K562 (cell line): ENCODE measurements at regions not wholly inside any gene's neighbourhood (a gene's known extent, or its start where the extent isn't known, plus 50 kb on each side); places are given as distances from the start of the nearest gene placed in this dataset.

Experiments used
- ATAC-seq: fragments of 200-7000 bp; cut with Tn5 transposase; 3 replicates; pipeline ENCODE4 v1.9.1; 2020; ENCODE audit warnings: moderate library complexity
- BruUV-seq: library from RNA; stranded (reverse); fragments of 400-500 nt; replicated peaks from 2 replicates; lab custom pipeline; 2021; lab: Mats Ljungman, UMichigan
- CTCF ChIA-PET: fragments of 300-600 bp; formaldehyde crosslinking; extraction: SDS; loops from one replicate; lab custom pipeline; 2021; ENCODE audit warnings: low intra/inter-chr PET ratio; lab: Yijun Ruan, JAX
- POLR2A ChIA-PET: fragments of 300-600, 350-650 bp; sonication (Branson Sonifier 250); formaldehyde crosslinking; extraction: SDS; loops from one replicate; lab custom pipeline; 2021; ENCODE audit warnings: antibody characterized with exemption, inconsistent platforms; lab: Yijun Ruan, JAX
- DNase-seq, 4 experiments: peaks; one replicate each; pipeline versions ENCODE4 v3.0.0 to v3.0.0-alpha.2; 2011 to 2018; ENCODE audit warnings: low spot score in 3 of 4, mixed read lengths in 3 of 4; ENCODE audit errors: extremely low read depth in 1 of 4
- FAIRE-seq: peaks from 2 replicates; lab custom pipeline; 2011; peaks lifted over from hg19 to GRCh38; lab: Jason Lieb, UNC
- H2AFZ ChIP-seq: 2 replicates; pipeline ENCODE4 v1.6.0; 2011; ENCODE audit warnings: low read depth, low read length, control low read depth, inconsistent platforms
- H3K27ac ChIP-seq: fragments of 200-600 bp; 3 replicates; pipeline ENCODE4 v1.8.0; 2011; ENCODE audit warnings: low read depth, mild to moderate bottlenecking, control low read depth, inconsistent platforms, low read length, moderate library complexity, mixed read lengths; ENCODE audit errors: extremely low read depth
- H3K27me3 ChIP-seq, 2 experiments: fragments of 300-600 bp in 1 of 2; 2 replicates in 1 of 2; 3 replicates in 1 of 2; pipeline versions ENCODE4 v1.6.0 to v1.8.0; 2011; ENCODE audit warnings: inconsistent platforms in 2 of 2, low read length in 2 of 2, mild to moderate bottlenecking in 1 of 2, mixed read lengths in 1 of 2, moderate library complexity in 1 of 2; ENCODE audit not compliant: control insufficient read depth in 2 of 2, insufficient read depth in 2 of 2
- H3K36me3 ChIP-seq: fragments of 300-600 bp; 3 replicates; pipeline ENCODE4 v1.8.0; 2011; ENCODE audit warnings: mild to moderate bottlenecking, low read length, inconsistent platforms; ENCODE audit not compliant: control insufficient read depth, insufficient read depth
- H3K4me1 ChIP-seq, 2 experiments: fragments of 200-600 bp in 1 of 2; replicated peaks in 1 of 2; 2 replicates in 1 of 2; 3 replicates in 1 of 2; pipeline versions ENCODE4 v1.5.1 to v1.8.0; 2011; ENCODE audit warnings: inconsistent platforms in 2 of 2, low read length in 2 of 2, mild to moderate bottlenecking in 1 of 2, mixed read lengths in 1 of 2, moderate library complexity in 1 of 2; ENCODE audit not compliant: control insufficient read depth in 2 of 2, insufficient read depth in 2 of 2
- H3K4me2 ChIP-seq: 2 replicates; pipeline ENCODE4 v1.6.1; 2011; ENCODE audit warnings: low read length, control low read depth, inconsistent platforms, mixed read lengths; ENCODE audit not compliant: insufficient read depth
- H3K4me3 ChIP-seq: fragments of 200-600 bp; sonication (generic), shearing (Covaris generic); 2 replicates; pipeline ENCODE4 v1.5.1; 2016; ENCODE audit warnings: control low read depth, inconsistent platforms
- H3K79me2 ChIP-seq: fragments of 200-600 bp; 3 replicates; pipeline ENCODE4 v1.8.0; 2011; ENCODE audit warnings: low read length, inconsistent platforms; ENCODE audit not compliant: control insufficient read depth, insufficient read depth
- H3K9ac ChIP-seq, 2 experiments: 2 replicates each; pipeline versions ENCODE4 v1.6.0 to v1.6.1; 2011; ENCODE audit warnings: low read depth in 2 of 2, low read length in 2 of 2, control low read depth in 1 of 2, inconsistent platforms in 1 of 2, mild to moderate bottlenecking in 1 of 2, mixed read lengths in 1 of 2; ENCODE audit not compliant: insufficient read depth in 1 of 2
- H3K9me1 ChIP-seq: one replicate; pipeline ENCODE4 v1.6.0; 2011; ENCODE audit warnings: inconsistent platforms, mild to moderate bottlenecking, low read length, moderate library complexity; ENCODE audit not compliant: control insufficient read depth, insufficient read depth
- H3K9me3 ChIP-seq: replicated peaks from 2 replicates; pipeline ENCODE4 v1.5.1; 2011; ENCODE audit warnings: low read depth, low read length, inconsistent platforms; ENCODE audit not compliant: control insufficient read depth, insufficient read depth
- H4K20me1 ChIP-seq: replicated peaks from 2 replicates; pipeline ENCODE4 v1.6.1; 2011; ENCODE audit warnings: low read length, inconsistent platforms, mixed read lengths; ENCODE audit not compliant: control insufficient read depth, insufficient read depth
- BMI1 ChIP-seq: fragments of 150-350 bp; IDR thresholded peaks from 2 replicates; pipeline ENCODE4 v1.6.1; 2014; ENCODE audit warnings: low read length
- CEBPB ChIP-seq: fragments of 450-650 bp; IDR thresholded peaks from 2 replicates; pipeline ENCODE4 v1.6.1; 2016; ENCODE audit warnings: missing genetic modification characterization, missing compliant biosample characterization
- CHD2 ChIP-seq: IDR thresholded peaks from 2 replicates; pipeline ENCODE4 v1.6.1; 2011; ENCODE audit warnings: low read depth, low read length
- CREB1 ChIP-seq, 2 experiments: sonication (generic) in 1 of 2; formaldehyde crosslinking in 1 of 2; IDR thresholded peaks; 2 replicates each; pipeline versions ENCODE4 v1.6.1 to v1.8.0; 2012 to 2022; ENCODE audit warnings: inconsistent platforms in 1 of 2, mild to moderate bottlenecking in 1 of 2, missing genetic modification reagents in 1 of 2, moderate library complexity in 1 of 2
- CSDE1 ChIP-seq, 2 experiments: fragments of 450-650 bp; IDR thresholded peaks; 2 replicates each; pipeline ENCODE4 v1.6.1; 2016; ENCODE audit warnings: mild to moderate bottlenecking in 1 of 2
- GATA2 ChIP-seq: sonication (generic); formaldehyde crosslinking; IDR thresholded peaks from 2 replicates; pipeline ENCODE4 v1.4.0; 2020; ENCODE audit warnings: mild to moderate bottlenecking, missing genetic modification reagents
- HCFC1 ChIP-seq: IDR thresholded peaks from 2 replicates; pipeline ENCODE4 v1.6.1; 2012; ENCODE audit warnings: low read depth, low read length, improper control_type of control experiment
- JUN ChIP-seq, 2 experiments: sonication (generic) in 1 of 2; formaldehyde crosslinking in 1 of 2; IDR thresholded peaks; 2 replicates each; pipeline versions ENCODE4 v1.6.1 to v1.8.0; 2012 to 2022; ENCODE audit warnings: borderline replicate concordance in 2 of 2, mild to moderate bottlenecking in 2 of 2, improper control_type of control experiment in 1 of 2, low read depth in 1 of 2, low read length in 1 of 2, missing genetic modification reagents in 1 of 2
- MECOM ChIP-seq: fragments of 250-450 bp; sonication (Bioruptor Pico); IDR thresholded peaks from 2 replicates; pipeline ENCODE4 v1.8.0; 2022; ENCODE audit warnings: inconsistent platforms
- MEIS2 ChIP-seq: fragments of 450-650 bp; IDR thresholded peaks from 2 replicates; pipeline ENCODE4 v1.6.1; 2014; ENCODE audit warnings: mild to moderate bottlenecking; ENCODE audit not compliant: partially characterized antibody
- POLR2A ChIP-seq: fragments of 450-650 bp; conservative IDR thresholded peaks from 2 replicates; pipeline ENCODE4 v1.6.1; 2016
- POLR2H ChIP-seq: IDR thresholded peaks from 2 replicates; pipeline ENCODE4 v1.6.1; 2016; ENCODE audit warnings: missing genetic modification characterization, low read depth, mild to moderate bottlenecking, control low read depth, missing compliant biosample characterization, moderate library complexity
- RFX1 ChIP-seq: fragments of 450-650 bp; IDR thresholded peaks from 2 replicates; pipeline ENCODE4 v1.6.1; 2016; ENCODE audit warnings: mild to moderate bottlenecking, moderate library complexity
- ZNF121 ChIP-seq: sonication (generic); formaldehyde crosslinking; conservative IDR thresholded peaks from 2 replicates; pipeline ENCODE4 v1.8.0; 2022; ENCODE audit warnings: missing genetic modification reagents
- ZNF224 ChIP-seq: sonication (generic); formaldehyde crosslinking; IDR thresholded peaks from 2 replicates; pipeline ENCODE4 v1.8.0; 2022; ENCODE audit warnings: mild to moderate bottlenecking, missing genetic modification reagents
- ZNF354B ChIP-seq: fragments of 250-450 bp; sonication (Bioruptor Pico); IDR thresholded peaks from 2 replicates; pipeline ENCODE4 v1.4.0; 2020
- WGBS: fragments of 100-300 bp; shearing (Covaris generic); methylation state at CpG from one replicate; pipeline ENCODE4 v1.1.6; 2016; ENCODE audit warnings: low coverage, mixed read lengths; ENCODE audit not compliant: insufficient coverage; ENCODE audit errors: missing lambda C conversion rate; 5-methylcytosine and 5-hydroxymethylcytosine counted together
- in situ Hi-C: fragments of 300-500 bp; cut with MboI; formaldehyde crosslinking; loops from 4 replicates; pipeline ENCODE4 v1.15.0; 2018; ENCODE audit warnings: inconsistent platforms, mixed read lengths
- intact Hi-C: fragments of 100-400 bp; cut with micrococcal nuclease; formaldehyde crosslinking; loops from 2 replicates; pipeline ENCODE4 v1.14.2; 2022
- TF ChIP-seq, protein P1 (sequence below), 2 experiments: IDR thresholded peaks in 1 of 2; conservative IDR thresholded peaks in 1 of 2; 2 replicates each; pipeline ENCODE4 v1.6.1; 2016; ENCODE audit warnings: low read depth in 2 of 2, mild to moderate bottlenecking in 1 of 2, missing compliant biosample characterization in 1 of 2, missing genetic modification characterization in 1 of 2, moderate library complexity in 1 of 2
- TF ChIP-seq, protein P2 (sequence below): sonication (generic); formaldehyde crosslinking; IDR thresholded peaks from 2 replicates; pipeline ENCODE4 v1.8.1; 2023; ENCODE audit warnings: mild to moderate bottlenecking, missing genetic modification reagents

DNA sequence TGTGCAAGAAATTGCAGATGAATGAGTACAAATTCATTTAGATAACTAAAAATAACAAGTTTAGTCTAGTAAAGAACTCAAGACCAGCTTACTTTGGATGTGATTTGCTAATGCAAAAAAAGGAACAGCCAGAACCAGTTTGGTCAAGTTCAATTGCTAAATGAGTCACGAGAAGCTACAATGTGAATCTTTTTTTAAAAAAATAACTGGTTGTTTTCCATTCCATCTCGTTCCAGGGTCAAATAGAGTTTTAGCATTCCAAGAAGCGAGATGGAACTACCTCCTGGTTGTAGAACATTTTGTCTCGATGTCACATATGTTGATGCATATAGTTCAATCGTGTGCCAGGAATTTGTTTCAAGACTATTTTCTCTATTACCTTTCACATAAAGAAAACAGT, 65.0 kb upstream of the IKZF2 start:
- TF ChIP-seq ZNF354B (CRISPR knock-in tag) (no peak), CHD2 (no peak), POLR2H (tag) (no peak), MEIS2 (no peak), GATA2 (CRISPR knock-in tag) (no peak), CREB1 (IDR thresholded peaks at IDR 0.05) (no peak), CREB1 (CRISPR knock-in tag; IDR thresholded peaks at IDR 0.05) (no peak), ZNF224 (CRISPR knock-in tag) (no peak), POLR2A (no peak), HCFC1 (no peak), CSDE1 (IDR thresholded peaks at IDR 0.05) (no peak), RFX1 (no peak), ZNF121 (CRISPR knock-in tag) (no peak), JUN (IDR thresholded peaks at IDR 0.05; ENCODE audit: borderline replicate concordance, low read depth, low read length) (no peak), JUN (CRISPR knock-in tag; IDR thresholded peaks at IDR 0.05; ENCODE audit: borderline replicate concordance) (no peak), MECOM (CRISPR knock-in tag) (no peak), BMI1 (no peak), CEBPB (tag) (no peak)
- TF ChIP-seq, protein P1, sequence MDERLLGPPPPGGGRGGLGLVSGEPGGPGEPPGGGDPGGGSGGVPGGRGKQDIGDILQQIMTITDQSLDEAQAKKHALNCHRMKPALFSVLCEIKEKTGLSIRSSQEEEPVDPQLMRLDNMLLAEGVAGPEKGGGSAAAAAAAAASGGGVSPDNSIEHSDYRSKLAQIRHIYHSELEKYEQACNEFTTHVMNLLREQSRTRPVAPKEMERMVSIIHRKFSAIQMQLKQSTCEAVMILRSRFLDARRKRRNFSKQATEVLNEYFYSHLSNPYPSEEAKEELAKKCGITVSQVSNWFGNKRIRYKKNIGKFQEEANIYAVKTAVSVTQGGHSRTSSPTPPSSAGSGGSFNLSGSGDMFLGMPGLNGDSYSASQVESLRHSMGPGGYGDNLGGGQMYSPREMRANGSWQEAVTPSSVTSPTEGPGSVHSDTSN (CRISPR knock-in tag; IDR thresholded peaks at IDR 0.05; ENCODE audit: low read depth), result no peak
- TF ChIP-seq, protein P1 (tag; conservative IDR thresholded peaks at IDR 0.05; ENCODE audit: low read depth), result no peak
- TF ChIP-seq, protein P2, sequence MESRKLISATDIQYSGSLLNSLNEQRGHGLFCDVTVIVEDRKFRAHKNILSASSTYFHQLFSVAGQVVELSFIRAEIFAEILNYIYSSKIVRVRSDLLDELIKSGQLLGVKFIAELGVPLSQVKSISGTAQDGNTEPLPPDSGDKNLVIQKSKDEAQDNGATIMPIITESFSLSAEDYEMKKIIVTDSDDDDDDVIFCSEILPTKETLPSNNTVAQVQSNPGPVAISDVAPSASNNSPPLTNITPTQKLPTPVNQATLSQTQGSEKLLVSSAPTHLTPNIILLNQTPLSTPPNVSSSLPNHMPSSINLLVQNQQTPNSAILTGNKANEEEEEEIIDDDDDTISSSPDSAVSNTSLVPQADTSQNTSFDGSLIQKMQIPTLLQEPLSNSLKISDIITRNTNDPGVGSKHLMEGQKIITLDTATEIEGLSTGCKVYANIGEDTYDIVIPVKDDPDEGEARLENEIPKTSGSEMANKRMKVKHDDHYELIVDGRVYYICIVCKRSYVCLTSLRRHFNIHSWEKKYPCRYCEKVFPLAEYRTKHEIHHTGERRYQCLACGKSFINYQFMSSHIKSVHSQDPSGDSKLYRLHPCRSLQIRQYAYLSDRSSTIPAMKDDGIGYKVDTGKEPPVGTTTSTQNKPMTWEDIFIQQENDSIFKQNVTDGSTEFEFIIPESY (CRISPR knock-in tag), result no peak
- in situ Hi-C loops (no loop called here), intact Hi-C loops (no loop called here)
- ATAC-seq, result no peak
- 0% methylated on average over 5 of the region's 5 CpGs for WGBS
- no peaks in the 10 kb centered on the region for H3K9me1 ChIP-seq
- no peak overlapping the region for H3K9ac ChIP-seq
- no peaks in the 10 kb centered on the region for H3K27me3 ChIP-seq
- no peak overlapping the region for H3K27ac ChIP-seq
- no peaks in the 10 kb centered on the region for H4K20me1 ChIP-seq
- BruUV-seq, result no TSS peak
- CTCF ChIA-PET, result no interaction called here
- H3K9me3 ChIP-seq, result no peaks in the 10 kb centered on the region
- H2AFZ ChIP-seq, result no peak overlapping the region
- DNase-seq, result no peak
- POLR2A ChIA-PET, result no interaction called here
- no peaks in the 10 kb centered on the region for H3K4me1 ChIP-seq
- FAIRE-seq, result no peak
- H3K79me2 ChIP-seq, result no peaks in the 10 kb centered on the region
- no peak overlapping the region for H3K4me3 ChIP-seq
- no peak overlapping the region for H3K4me2 ChIP-seq
- H3K36me3 ChIP-seq, result no peaks in the 10 kb centered on the region
